Smooth muscle cell of the brain vasculature (primary cell): ENCODE measurements at regions not wholly inside any gene's neighbourhood (a gene's known extent, or its start where the extent isn't known, plus 50 kb on each side); places are given as distances from the start of the nearest gene placed in this dataset.
A peak's percentile ranks its signal among the peaks of the same experiment; 100 is the strongest.
"Not testable (repeated sequence)": the region's sequence is repeated elsewhere in the genome, so short reads cannot be mapped to it uniquely, and the experiment has no call there.

Experiments used
- DNase-seq: peaks from one replicate; pipeline ENCODE4 v3.0.0-alpha.2; 2012; ENCODE audit warnings: low read depth, low spot score

DNA sequence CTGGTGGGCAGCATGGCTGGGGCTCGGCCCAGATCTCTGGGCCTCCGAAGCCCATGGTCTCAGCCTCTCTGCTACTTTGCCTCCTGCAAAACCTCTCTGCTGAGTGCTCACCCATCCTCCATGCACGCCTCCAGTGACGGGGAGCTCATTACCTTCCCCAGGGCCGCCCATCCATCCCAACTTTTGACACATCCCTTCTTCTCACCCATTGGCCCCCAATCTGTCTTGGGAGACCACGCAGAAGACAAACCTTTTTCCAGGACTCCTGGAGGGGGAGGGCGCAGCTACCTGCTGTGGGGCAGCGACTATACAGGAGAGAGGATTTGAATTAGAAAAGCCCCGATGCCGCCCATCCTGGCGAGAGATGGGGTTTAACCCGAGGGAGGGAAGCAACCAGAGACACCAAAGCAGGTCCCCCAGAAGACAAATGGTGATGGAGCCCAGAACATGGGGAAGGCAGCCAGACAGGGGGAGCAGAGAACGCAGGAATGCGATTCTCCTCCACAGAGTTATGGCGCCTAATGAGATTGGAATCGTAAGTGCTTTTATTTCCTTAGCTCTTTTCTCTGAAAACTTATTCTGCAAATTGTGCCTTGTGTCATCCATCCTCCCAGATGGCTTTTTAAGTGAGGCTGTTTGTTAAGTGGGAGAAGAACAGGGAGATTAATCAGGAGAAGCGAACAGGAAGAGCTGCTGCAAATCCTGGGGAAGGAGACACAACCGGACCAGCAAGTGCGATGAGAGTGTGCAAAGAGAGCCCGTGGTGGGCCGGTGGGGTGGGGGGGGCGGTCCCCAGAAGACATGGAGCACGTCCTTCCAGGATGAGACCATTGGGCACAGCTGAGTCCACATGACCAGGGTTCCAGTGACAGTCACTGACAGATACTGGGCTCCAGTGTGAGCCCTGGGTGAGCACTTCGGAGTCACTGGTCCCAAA, 623.5 kb downstream of the MATN1 start:
- DNase-seq = no peak

DNA sequence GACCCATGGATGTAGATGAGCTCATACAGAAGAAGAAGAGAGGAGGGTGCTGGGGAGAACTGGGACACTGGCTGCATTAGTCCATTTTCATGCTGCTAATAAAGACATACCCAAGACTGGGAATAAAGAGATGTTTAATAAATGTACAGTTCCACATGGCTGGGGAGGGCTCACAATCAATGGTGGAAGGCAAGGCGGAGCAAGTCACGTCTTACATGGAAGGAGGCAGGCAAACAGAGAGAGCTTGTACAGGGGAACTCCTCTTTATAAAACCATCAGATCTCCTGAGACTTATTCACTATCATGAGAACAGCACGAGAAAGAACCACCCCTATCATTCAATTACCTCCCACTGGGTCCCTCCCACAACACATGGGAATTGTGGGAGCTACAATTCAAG, 625.5 kb downstream of the MATN1 start:
- not testable (repeated sequence) for DNase-seq

DNA sequence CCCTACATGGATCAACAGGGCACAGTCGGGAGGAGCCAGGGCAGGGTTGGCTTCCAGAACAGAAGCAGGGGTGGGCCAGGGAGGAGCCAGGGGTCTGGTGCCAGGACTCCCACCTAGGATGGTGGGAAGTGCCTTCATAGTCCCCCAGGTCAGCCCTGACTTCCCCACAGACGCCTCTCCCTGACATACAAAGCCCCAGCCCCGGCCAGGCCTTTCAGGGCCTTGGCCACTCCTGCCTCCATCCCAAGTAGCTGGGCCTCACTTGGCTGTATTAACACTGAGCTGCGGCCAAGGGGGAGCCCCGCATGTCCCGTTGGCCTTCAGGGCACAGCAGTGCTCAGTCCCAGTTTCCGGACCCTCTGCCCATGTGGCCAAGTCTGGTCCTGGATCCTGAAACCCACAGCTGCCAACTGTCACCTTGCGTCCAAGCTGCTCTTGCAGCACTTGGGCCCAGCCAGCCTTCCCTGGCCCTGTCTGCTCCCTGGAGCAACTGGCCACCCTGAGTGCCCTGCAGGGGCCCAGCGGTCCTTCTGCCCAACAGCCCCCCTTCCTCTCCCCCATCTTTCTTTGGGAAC, 627.8 kb downstream of the MATN1 start:
- no peak for DNase-seq

DNA sequence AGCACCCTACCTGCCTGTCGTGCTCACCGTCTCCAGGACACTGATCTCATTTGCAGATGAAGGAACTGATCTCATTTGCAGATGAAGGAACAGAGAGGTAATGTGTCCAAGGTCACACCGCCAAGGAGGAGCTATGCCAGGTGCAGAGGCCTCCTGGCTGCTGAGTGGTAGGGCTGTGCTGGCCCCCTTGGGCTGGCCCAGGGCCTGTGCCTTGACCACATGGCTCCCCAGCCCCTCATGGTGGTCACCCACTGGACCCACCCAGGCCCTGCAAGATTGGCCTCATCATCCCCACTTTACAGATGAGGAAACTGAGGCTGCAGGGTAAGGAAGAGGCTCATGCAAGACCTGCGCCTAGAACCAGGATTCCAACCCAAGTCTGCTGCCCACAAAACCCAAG, 628.3 kb downstream of the MATN1 start:
- no peak for DNase-seq

DNA sequence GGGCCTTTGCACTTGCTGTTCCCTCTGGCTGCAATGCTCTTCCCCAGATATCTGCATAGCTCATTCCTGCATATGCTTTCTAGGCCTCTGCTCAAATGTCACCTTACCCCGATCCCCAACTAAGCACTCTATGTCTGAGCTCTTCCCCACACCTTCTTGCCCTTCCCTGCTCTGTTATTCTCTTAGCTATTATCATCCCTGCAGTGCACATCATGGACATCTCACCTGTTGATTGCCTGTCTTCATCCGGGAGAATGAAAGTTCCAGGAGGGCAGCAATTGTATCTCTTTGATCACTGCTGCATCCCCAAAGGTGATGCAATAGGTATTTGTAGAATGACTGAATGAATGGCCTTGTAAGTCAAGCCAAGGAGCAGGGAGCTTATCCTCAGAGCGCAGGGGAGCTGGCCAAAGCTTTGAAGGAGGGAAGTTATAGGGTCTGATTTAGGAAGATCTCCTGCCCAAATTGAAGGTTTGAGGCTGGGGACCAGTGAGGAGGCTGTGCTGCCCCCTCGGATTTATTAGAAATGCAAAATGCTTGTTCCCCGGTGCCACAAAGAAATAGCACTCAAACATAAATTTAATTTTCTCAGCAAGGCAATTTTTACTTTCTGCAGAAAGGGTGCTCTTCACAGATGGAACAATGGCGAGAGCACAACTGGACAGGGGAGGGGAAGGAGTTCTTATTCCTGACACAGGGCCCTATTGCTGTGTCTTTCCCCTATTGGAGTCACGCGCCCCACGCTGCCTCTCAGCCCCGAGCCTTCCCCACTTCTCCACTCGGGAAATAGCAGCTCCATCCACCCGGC, 631.1 kb downstream of the MATN1 start:
- no peak for DNase-seq

DNA sequence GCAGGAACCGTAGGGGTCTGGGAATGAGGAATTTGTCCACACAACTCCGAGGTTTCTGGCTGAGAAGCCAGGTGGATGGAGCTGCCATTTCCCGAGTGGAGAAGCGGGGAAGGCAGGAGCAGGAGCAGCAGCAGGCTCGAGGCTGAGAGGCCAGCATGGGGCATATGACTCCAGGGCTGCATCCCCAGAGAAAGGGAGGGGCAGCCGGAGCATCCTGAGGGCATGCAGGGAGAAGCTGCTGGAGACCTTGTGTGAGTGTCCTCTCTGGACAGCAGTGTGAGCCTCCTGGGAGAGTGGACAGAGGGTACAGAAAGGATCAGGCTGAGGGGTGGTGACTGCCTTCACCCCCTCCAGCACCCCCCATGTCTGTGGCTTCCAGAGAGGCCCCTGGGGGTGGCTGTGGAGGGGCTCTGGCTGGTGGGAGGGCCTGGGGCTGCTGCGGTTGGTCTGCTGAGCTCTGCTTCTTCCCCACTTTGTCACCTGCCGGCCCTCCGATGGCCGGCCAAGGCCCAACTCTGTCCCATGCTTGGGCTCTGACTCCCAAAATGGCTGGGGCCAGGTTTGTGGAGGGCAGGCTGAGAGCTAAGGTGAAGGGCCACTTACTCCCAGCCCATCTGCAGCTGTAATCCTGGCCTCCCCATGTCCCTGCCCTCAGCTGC, 633.1 kb downstream of the MATN1 start:
- no peak for DNase-seq

DNA sequence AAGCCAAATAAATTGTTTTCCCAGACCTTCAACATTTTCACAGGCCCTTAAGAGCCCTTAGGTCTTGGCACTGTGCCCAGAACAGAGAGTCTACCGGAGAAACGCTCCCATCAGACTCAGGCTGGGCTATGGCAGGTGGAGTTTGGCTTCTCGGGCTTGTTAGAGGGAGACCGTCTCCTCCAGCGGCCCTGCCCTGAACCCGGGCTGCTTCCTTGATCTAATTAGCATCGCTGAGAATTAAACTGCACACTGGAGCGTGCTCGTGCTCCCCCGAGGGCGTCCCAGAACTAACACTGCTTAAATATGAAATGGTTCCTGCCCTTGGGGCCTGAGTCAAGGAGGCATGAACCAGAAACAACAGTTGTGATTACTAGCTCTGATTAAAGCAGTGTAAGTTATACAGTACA, 634.4 kb downstream of the MATN1 start:
- DNase-seq = no peak

DNA sequence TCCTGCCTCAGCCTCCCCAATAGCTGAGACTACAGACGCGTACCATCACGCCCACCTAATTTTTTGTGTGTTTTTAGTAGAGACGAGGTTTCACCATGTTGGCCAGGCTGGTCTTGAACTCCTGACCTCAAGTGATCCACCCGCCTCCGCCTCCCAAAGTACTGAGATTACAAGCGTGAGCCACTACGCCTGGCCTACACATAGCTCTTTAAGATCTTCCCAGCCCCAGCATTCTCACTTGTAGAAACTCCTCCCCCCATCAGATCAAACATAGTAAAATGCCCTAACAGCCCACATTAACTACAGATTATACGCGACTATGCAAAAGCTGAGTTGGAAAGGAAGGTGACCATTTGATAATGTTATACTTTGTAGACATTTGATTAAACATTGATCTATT, 634.8 kb downstream of the MATN1 start:
- no peak for DNase-seq

DNA sequence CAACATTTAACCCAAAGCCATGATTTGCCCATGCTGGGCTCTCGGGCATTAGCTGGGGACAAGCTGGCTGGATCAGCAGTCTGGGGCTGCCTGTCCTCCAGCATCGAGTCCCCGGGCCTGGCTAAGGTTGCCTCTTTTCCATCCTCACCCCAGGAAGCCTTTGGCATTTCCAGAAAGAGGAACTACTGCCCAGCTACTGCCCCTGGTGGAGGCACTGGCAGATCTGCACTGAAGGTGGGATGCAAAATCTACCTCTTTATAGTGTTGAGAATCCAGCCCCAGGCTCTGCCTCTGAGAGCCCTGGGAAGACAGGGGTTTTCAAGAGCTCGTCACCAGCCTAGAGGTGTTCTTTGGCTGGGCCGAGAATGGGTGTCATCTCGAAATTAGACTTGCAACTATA, 635.9 kb downstream of the MATN1 start:
- DNase-seq = no peak

DNA sequence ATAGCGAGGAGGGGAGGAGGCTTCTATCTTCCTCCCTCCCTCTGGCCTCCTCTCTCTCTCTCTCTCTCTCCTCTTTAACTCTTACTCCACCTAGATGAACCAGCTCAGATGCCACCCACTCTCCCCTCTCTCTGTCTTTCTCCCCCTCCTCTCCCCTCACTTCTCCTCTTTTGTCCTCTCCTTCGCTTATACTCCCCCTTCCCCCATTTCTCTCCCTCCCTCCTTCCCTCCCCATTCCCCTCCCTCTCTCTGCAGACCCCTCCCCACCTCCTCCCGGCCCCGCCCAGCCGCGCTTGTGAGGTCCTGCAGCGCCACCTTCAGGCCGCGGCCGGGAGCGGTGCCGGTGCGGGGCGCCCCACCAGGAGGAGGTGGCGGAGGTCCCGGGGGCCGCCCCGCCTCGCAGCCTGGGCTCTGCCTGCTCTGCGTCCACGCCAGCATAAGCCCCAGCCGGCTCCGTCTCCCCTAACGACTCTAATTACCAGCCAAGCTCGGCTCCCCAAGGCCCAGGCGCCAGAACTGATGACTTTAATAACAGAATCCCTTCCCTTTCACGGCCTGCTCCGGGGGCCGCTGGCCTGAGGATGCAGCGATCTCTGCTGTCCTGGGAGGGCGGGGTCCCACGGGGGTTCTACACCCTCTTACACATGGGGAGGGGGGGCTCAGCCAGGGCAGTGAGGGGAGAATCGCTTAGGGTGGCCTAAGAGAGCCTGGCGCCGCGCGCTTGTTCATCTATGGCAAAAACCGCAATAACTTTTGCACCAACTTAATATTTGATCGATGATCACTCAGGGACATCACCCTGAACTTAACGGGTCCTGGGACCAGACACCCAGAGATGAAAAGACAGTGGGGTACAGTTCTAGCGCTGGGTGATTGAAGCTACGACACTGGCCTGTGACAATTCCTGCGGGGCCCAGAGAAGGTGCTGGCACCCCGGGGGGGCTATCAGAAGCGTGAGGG, 637.3 kb downstream of the MATN1 start:
- DNase-seq = no peak

DNA sequence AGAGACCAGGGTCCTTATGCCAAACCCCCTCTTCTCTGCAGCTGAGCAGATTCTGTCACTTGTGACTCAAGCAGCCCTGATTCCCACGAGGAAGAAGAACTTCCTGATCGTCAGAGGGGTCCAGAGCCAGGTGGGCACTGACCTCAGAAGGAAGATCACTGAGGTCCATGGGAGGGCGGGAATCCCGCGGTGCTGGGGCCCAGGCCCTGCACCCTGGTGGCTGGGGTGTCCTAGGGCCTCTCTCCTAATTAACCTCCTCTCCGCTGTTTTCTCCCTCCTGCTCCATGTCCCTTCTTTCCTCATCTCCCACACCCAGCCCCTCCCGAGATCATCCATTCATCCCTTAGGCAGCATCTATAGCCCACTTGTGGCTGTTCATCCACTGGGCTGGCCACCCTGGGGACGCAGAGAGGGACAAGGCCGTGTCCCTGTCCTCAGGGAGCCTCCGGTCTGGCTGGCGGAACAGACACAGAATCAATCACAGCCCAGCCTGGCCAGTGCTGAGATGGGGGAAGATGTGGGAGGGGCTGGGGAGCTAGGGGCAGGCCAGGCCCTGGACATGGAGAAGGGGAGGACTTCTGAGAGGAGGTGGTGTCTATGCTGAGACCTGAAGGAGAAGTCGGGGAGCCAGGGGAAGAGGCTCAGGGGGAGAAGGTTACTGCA, 638.3 kb downstream of the MATN1 start:
- DNase-seq = no peak

DNA sequence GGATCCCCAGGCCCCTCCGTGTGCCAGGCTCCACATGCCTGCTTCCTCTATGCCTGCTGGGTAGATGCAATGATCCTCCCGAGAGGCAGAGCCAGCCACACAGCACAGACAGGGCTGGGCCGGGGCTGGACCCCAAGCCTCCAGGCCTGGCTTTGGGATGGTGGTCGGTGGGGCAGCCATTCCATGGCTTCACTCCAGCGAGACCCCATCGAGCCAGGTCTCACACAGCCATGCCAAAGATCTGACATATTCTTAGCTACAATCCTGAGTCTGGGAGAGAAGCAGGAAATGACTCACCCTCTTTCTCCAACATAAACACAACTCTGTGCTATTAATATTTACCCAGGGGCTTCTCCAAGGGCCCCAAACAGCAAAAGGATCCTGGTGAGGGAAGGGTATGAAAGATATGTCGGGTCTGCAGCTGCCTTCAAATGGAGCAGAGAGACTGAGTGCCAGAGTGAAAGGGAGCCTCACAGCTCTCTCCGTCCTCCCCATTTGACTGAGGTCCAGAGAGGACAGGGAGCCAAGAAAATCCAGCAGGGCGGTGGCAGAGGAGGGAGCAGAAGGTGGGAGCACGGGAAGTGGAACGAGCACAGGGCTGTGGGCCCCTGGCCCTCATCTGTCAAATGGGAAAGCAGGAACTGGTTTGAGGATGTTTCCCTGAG, 639.5 kb downstream of the MATN1 start:
- peak; percentile 61 for DNase-seq

DNA sequence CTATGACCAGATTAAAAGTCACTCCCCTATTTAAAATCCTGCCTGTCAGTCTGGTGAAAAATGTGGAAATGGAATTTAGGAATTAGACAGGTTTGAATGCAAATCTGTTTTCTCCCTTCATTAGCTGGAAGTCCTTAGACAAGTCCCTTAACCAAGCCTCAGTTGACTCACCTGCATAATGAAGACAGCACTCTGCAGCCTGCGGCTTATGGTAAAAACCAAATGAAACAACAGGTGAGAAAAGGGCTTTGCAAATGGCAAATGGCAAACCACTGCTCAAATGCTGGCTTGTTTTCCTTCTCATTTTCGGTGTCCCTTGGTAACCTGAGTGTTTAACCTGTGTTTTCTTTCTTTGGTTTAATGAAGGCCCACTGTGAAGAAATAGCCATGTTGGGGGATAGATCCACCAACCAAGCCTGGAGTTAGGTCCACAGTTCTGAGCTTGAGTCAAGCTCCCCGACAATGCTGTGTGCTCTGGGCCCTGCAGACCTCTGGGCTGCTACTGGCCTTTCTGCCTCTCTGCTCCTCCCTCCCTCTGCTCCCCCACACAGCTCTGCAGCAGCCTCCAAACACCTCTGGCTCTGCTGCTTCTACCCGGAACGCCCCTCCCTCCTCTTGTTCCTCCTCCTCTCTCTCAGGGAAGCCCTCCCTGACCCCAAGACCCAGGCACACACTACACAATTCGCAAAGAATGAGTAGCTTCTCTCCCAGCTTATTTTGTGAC, 641.8 kb downstream of the MATN1 start:
- no peak for DNase-seq

DNA sequence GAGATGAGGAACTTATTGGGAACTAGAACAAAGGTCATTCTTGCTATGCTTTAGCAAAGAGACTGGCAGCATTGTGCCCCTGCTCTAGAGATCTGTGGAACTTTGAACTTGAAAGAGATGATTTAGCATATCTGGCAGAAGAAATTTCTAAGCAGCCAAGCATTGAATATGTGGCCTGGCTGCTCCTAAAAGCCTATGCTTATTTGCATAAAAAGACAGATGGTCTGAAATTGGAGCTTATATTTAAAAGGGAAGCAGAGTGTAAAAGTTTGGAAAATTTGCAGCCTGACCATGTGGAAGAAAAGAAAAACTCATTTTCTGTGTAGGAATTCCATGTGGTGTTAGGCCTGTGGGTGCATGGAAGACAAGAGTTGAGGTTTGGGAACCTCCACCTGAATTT, 647.5 kb downstream of the MATN1 start:
- not testable (repeated sequence) for DNase-seq

DNA sequence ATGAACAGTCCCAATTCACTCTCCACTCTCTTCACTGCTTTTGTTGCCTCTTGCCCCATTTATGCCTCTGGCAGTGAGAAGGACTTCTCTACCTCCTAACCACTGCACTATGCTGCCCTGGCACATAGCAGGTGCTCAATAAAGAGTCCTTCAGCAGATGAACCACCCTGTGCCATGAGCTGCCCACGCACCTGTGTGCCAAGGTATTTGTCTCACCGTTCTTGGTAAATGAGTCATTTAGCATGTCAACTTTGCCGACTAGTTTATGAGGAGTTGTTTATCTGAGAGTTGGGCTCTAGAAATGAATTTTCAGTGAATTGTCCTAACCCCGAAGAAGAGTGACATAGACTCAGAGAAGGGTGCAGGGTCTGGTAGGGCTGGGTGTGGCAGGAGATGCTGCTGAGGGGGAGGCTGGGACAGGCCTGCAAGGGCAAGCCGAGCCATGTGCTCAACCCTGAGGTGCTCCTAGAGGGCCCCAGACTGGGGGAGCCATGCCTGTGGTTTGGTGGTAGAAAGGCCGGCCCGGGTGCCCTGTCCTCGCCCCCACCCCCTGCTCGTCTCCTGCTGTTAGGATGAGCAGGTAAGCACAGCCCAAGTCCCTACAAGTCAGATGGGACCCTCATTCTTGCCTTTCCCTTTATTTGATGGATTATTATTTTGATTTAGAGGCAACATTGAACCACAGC, 654.5 kb downstream of the MATN1 start:
- no peak for DNase-seq

DNA sequence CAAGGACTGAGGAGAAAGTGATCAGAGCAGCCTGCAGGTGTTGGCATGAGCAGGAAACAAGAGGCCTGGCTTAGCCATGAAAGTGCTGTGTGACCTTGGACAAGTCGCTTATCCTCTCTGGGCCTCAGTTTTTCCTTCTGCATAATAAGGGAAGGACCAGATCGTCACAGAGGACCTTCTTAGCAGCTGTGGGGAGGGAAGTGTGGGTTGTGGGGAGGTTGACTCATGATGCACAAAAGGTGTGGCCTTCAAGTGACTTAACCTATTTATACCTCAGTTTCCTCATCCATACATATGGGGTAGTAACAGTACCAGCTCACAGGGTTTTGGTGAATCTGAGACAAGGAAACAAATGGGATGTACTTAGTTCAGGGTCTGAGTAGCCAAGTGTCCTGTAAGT, 658.8 kb downstream of the MATN1 start:
- DNase-seq = no peak

DNA sequence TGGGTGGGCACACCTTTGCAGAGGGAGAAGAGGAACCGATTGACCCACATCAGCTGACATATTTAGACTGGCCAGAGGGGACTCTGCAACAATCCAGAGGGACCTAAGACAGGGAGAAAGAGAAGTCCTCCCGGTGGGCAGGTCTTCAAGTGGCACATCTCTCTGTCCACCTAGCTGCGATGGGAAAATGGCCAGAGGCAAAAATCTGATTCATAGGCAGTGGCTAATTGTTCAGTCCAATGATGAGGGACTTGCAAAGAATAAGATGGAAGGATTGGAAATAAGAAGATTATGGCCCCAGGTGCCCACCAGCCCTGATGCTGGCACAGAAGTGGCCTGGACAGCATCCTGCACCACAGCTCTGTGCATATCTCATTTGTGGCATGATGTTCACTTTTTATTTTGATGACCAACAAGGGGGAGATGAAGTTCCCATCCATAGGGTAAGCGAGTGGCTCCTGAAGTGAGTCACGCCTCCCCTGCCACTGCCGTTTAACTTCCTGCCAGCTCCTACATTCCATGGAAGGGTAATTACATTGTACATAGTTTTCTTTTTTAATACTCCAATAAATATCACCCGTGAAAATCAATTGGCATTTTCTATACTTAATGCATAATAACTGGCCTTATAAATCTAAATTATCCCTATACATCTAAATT, 659.6 kb downstream of the MATN1 start:
- no peak for DNase-seq
